SU-DHL-6 (cell line): ENCODE measurements at regions not wholly inside any gene's neighbourhood (a gene's known extent, or its start where the extent isn't known, plus 50 kb on each side); places are given as distances from the start of the nearest gene placed in this dataset.

ENCODE experiments used
- H2AFZ ChIP-seq: fragments of 200-600 bp; sonication (generic); 2 replicates; pipeline ENCODE4 v1.6.1; 2014; ENCODE audit warnings: low read depth, mild to moderate bottlenecking, moderate library complexity, mixed read lengths, antibody characterized with exemption, low read length; ENCODE audit not compliant: severe bottlenecking
- H3F3A ChIP-seq: fragments of 200-600 bp; shearing (Covaris generic); 2 replicates; pipeline ENCODE4 v1.6.0; 2016; ENCODE audit warnings: antibody characterized with exemption, mild to moderate bottlenecking; ENCODE audit not compliant: insufficient read depth
- H3K27ac ChIP-seq: fragments of 200-600 bp; sonication (generic); 2 replicates; pipeline ENCODE4 v1.5.1; 2016; ENCODE audit warnings: low read depth, mild to moderate bottlenecking, low read length, moderate library complexity, mixed read lengths
- H3K27me3 ChIP-seq: fragments of 200-600 bp; sonication (generic), shearing (Covaris generic); 2 replicates; pipeline ENCODE4 v1.6.0; 2014; ENCODE audit warnings: mild to moderate bottlenecking, low read length
- H3K36me3 ChIP-seq: fragments of 200-600 bp; sonication (generic); 2 replicates; pipeline ENCODE4 v1.6.1; 2014; ENCODE audit warnings: mild to moderate bottlenecking, low read length, mixed read lengths
- H3K4me2 ChIP-seq: fragments of 300-600, 200-600 bp; shearing (Covaris generic), sonication (generic); 2 replicates; pipeline ENCODE4 v1.6.0; 2014; ENCODE audit warnings: low read length, low read depth, mild to moderate bottlenecking; ENCODE audit not compliant: poor library complexity, severe bottlenecking
- H3K4me3 ChIP-seq: fragments of 200-600 bp; sonication (generic); 2 replicates; pipeline ENCODE4 v1.5.1; 2014; ENCODE audit warnings: antibody characterized with exemption, low read length, mild to moderate bottlenecking, mixed read lengths; ENCODE audit not compliant: insufficient read depth, poor library complexity, severe bottlenecking
- H3K79me2 ChIP-seq: fragments of 200-600 bp; sonication (generic); 2 replicates; pipeline ENCODE4 v1.6.1; 2014; ENCODE audit warnings: mild to moderate bottlenecking, low read length, moderate library complexity; ENCODE audit not compliant: insufficient read depth
- H3K9ac ChIP-seq: fragments of 200-600 bp; sonication (generic); 2 replicates; pipeline ENCODE4 v1.7.0; 2014; ENCODE audit warnings: mild to moderate bottlenecking, low read length
- H3K9me2 ChIP-seq: fragments of 200-600 bp; sonication (generic); replicated peaks from 2 replicates; pipeline ENCODE4 v1.6.1; 2014; ENCODE audit warnings: low read length; ENCODE audit not compliant: insufficient read depth
- H3K9me3 ChIP-seq: fragments of 200-600 bp; sonication (generic); 2 replicates; pipeline ENCODE4 v1.6.1; 2014; ENCODE audit warnings: low read length, mixed read lengths; ENCODE audit not compliant: insufficient read depth
- H4K20me1 ChIP-seq: fragments of 200-600 bp; sonication (generic); 2 replicates; pipeline ENCODE4 v1.6.1; 2014; ENCODE audit warnings: low read depth, mild to moderate bottlenecking, antibody characterized with exemption, low read length, moderate library complexity, mixed read lengths
- CTCF ChIP-seq: fragments of 200-600 bp; sonication (generic); IDR thresholded peaks from one replicate; pipeline ENCODE4 v1.5.1; 2017; ENCODE audit warnings: antibody characterized with exemption, mild to moderate bottlenecking, low read length, moderate library complexity; ENCODE audit not compliant: insufficient read depth, poor library complexity, severe bottlenecking
- EZH2phosphoT487 ChIP-seq: fragments of 200-600 bp; sonication (generic), shearing (Covaris generic); conservative IDR thresholded peaks from 2 replicates; pipeline ENCODE4 v1.6.1; 2018; ENCODE audit warnings: mild to moderate bottlenecking, antibody characterized with exemption, low read length, moderate library complexity, mixed read lengths

- H3K79me2 ChIP-seq = no peaks in the 10 kb centered on the region
- H3K4me3 ChIP-seq = no peak overlapping the region
- no peaks in the 10 kb centered on the region for H3F3A ChIP-seq
- no peak overlapping the region for H3K4me2 ChIP-seq
- H3K9ac ChIP-seq = no peak overlapping the region
- H4K20me1 ChIP-seq = no peaks in the 10 kb centered on the region
- TF ChIP-seq EZH2phosphoT487 (no peak), CTCF (no peak)
- H2AFZ ChIP-seq = no peak overlapping the region
- no peaks in the 10 kb centered on the region for H3K36me3 ChIP-seq
- no peaks in the 10 kb centered on the region for H3K27me3 ChIP-seq
- H3K9me2 ChIP-seq = no peaks in the 10 kb centered on the region
- no peaks in the 10 kb centered on the region for H3K9me3 ChIP-seq
- H3K27ac ChIP-seq = no peak overlapping the region
Measured at GRCh38 chr4:155514628-155515027, 137.9 kb upstream of the MAP9 start.

- H3K27me3 ChIP-seq = no peaks in the 10 kb centered on the region
- no peak overlapping the region for H2AFZ ChIP-seq
- H3K4me2 ChIP-seq = no peak overlapping the region
- no peak overlapping the region for H3K4me3 ChIP-seq
- H3K9me2 ChIP-seq = no peaks in the 10 kb centered on the region
- TF ChIP-seq CTCF (no peak), EZH2phosphoT487 (no peak)
- H3K9ac ChIP-seq = no peak overlapping the region
- no peaks in the 10 kb centered on the region for H3K79me2 ChIP-seq
- H3K27ac ChIP-seq = no peak overlapping the region
- no peaks in the 10 kb centered on the region for H3F3A ChIP-seq
- H4K20me1 ChIP-seq = no peaks in the 10 kb centered on the region
- H3K36me3 ChIP-seq = no peaks in the 10 kb centered on the region
- H3K9me3 ChIP-seq = no peaks in the 10 kb centered on the region
Measured at GRCh38 chr4:155512817-155513216, 136.1 kb upstream of the MAP9 start.

- H3F3A ChIP-seq = no peaks in the 10 kb centered on the region
- H3K9me3 ChIP-seq = no peaks in the 10 kb centered on the region
- no peak overlapping the region for H3K27ac ChIP-seq
- no peaks in the 10 kb centered on the region for H4K20me1 ChIP-seq
- no peak overlapping the region for H3K4me3 ChIP-seq
- no peaks in the 10 kb centered on the region for H3K9me2 ChIP-seq
- H3K9ac ChIP-seq = no peak overlapping the region
- no peak overlapping the region for H3K4me2 ChIP-seq
- no peak overlapping the region for H2AFZ ChIP-seq
- TF ChIP-seq CTCF = no peak
- H3K79me2 ChIP-seq = no peaks in the 10 kb centered on the region
- no peaks in the 10 kb centered on the region for H3K36me3 ChIP-seq
- no peaks in the 10 kb centered on the region for H3K27me3 ChIP-seq
Measured at GRCh38 chr4:155512046-155512445, 135.3 kb upstream of the MAP9 start.

- Histone ChIP-seq H2AFZ (no peak overlapping the region), H3K4me2 (no peak overlapping the region)
Measured at GRCh38 chr4:155510771-155511170, 134.0 kb upstream of the MAP9 start.

More at GRCh38 chr4:155510771-155511170, 134.0 kb upstream of the MAP9 start:
- H3K27me3 ChIP-seq = no peaks in the 10 kb centered on the region
- no peaks in the 10 kb centered on the region for H3K79me2 ChIP-seq
- no peak overlapping the region for H3K27ac ChIP-seq
- TF ChIP-seq EZH2phosphoT487 (no peak), CTCF (no peak)
- no peak overlapping the region for H3K4me3 ChIP-seq
- no peaks in the 10 kb centered on the region for H3K36me3 ChIP-seq
- H3K9me2 ChIP-seq = no peaks in the 10 kb centered on the region
- no peak overlapping the region for H3K9ac ChIP-seq
- no peaks in the 10 kb centered on the region for H3K9me3 ChIP-seq
- H3F3A ChIP-seq = no peaks in the 10 kb centered on the region
- H4K20me1 ChIP-seq = no peaks in the 10 kb centered on the region
